T-helper 2 cell treated with Interferon-gamma antibody and Interleukin-4, amounts not matched to agents 5 μg/mL and 100 μg/mL, for 36 hours (primary cell): ENCODE measurements at regions not wholly inside any gene's neighbourhood (a gene's known extent, or its start where the extent isn't known, plus 50 kb on each side); places are given as distances from the start of the nearest gene placed in this dataset.
"Not testable (repeated sequence)": the region's sequence is repeated elsewhere in the genome, so short reads cannot be mapped to it uniquely, and the experiment has no call there.

Experiments
- DNase-seq: peaks from one replicate; pipeline ENCODE4 v3.0.0; 2021; ENCODE audit warnings: low spot score
- H3K27ac Mint-ChIP-seq: one replicate; pipeline ENCODE4 v1.8.0; 2021; ENCODE audit warnings: mild to moderate bottlenecking, mixed read lengths
- H3K27me3 Mint-ChIP-seq: one replicate; pipeline ENCODE4 v1.8.0; 2021; ENCODE audit warnings: low read depth, mixed read lengths
- H3K36me3 Mint-ChIP-seq: one replicate; pipeline ENCODE4 v1.8.0; 2021; ENCODE audit warnings: low read depth, mixed read lengths
- H3K4me1 Mint-ChIP-seq: one replicate; pipeline ENCODE4 v1.8.0; 2021; ENCODE audit warnings: low read depth, mixed read lengths
- H3K4me3 Mint-ChIP-seq: one replicate; pipeline ENCODE4 v1.8.0; 2022; ENCODE audit warnings: mild to moderate bottlenecking, moderate library complexity, mixed read lengths
- H3K9me3 Mint-ChIP-seq: one replicate; pipeline ENCODE4 v1.8.0; 2021; ENCODE audit warnings: mixed read lengths

DNA sequence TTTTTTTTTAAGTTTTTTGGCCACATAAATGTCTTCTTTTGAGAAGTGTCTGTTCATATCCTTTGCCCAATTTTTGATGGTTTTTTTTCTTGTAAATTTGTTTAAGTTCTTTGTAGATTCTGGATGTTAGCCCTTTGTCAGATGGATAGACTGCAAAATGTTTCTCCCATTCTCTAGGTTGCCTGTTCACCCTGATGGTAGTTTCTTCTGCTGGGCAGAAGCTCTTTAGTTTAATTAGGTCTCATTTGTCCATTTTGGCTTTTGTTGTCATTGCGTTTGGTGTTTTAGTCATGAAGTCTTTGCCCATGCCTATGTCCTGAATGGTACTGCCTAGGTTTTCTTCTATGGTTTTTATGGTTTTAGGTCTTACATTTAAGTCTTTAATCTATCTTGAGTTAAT is 320.9 kb upstream of the SETBP1 start:
- not testable (repeated sequence) for H3K4me1 Mint-ChIP-seq, H3K9me3 Mint-ChIP-seq, H3K4me3 Mint-ChIP-seq, H3K27me3 Mint-ChIP-seq, DNase-seq, H3K27ac Mint-ChIP-seq, H3K36me3 Mint-ChIP-seq

DNA sequence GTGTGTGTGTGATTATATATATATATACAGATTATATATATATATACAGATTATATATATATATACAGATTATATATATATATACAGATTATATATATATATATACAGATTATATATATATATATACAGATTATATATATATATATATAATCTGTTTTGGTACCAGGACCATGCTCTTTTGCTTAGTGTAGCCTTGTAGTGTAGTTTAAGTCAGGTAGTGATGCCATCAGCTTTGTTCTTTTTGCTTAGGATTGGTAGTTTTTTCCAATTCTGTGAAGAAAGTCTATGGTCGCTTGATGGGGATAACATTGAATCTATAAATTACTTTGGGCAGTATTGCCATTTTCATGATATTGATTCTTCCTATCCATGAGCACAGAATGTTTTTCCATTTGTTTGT is 318.5 kb upstream of the SETBP1 start:
- not testable (repeated sequence) for H3K36me3 Mint-ChIP-seq, H3K27me3 Mint-ChIP-seq, H3K4me1 Mint-ChIP-seq, H3K9me3 Mint-ChIP-seq, DNase-seq, H3K27ac Mint-ChIP-seq, H3K4me3 Mint-ChIP-seq

DNA sequence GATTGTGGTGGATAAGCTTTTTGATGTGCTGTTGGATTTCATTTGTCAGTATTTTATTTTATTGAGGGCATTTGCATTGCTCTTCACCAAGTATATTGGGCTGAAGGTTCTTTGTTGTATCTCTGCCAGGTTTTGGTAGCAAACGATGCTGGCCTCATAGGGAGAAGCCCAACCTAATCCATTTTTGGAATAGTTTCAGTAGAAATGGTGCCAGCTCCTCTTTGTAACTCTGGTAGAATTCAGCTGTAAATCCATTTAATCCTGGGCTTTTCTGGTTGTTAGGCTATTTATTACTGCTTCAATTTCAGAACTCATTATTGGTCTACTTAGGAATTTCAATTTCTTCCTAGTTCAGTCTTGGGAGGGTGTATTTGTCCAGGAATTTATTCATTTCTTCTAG is 309.8 kb upstream of the SETBP1 start:
- Mint-ChIP-seq H3K9me3 (peaks cover 38% of the 10 kb centered on the region), H3K4me1 (no peaks in the 10 kb centered on the region), H3K27ac (no peak overlapping the region), H3K4me3 (no peak overlapping the region), H3K36me3 (no peaks in the 10 kb centered on the region), H3K27me3 (no peaks in the 10 kb centered on the region)
- no peak for DNase-seq

GRCh38 chr18:44374966-44375365 is 305.7 kb upstream of the SETBP1 start:
- Mint-ChIP-seq H3K9me3 (peaks cover 36% of the 10 kb centered on the region), H3K4me3 (no peak overlapping the region), H3K4me1 (no peaks in the 10 kb centered on the region), H3K36me3 (no peaks in the 10 kb centered on the region), H3K27me3 (no peaks in the 10 kb centered on the region), H3K27ac (no peak overlapping the region)
- DNase-seq: no peak

DNA sequence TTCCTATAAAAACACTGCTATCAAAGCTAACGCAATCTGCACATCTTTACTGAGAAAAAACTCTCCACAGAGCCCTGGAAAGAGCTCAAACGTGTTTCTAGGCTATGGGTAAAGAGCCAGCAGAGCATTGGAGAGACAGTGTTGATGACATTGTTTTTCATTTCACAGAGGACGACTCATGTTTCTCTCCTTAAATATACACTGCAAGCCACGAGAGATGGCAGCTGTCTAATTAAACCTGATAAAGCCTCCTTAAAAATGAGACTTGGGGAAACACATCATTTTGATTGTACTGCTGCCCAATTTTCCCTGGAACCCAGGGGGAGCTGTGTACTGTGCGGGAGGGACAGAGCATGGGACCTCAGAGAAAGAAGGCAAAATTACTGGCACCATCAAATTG is 294.3 kb upstream of the SETBP1 start:
- Mint-ChIP-seq H3K36me3 (no peaks in the 10 kb centered on the region), H3K9me3 (no peaks in the 10 kb centered on the region), H3K27ac (no peak overlapping the region), H3K4me1 (no peaks in the 10 kb centered on the region), H3K27me3 (no peaks in the 10 kb centered on the region), H3K4me3 (no peak overlapping the region)
- DNase-seq: no peak

GRCh38 chr18:44388329-44388728 is 292.4 kb upstream of the SETBP1 start:
- no peaks in the 10 kb centered on the region for H3K27me3 Mint-ChIP-seq
- H3K9me3 Mint-ChIP-seq: peaks cover 3% of the 10 kb centered on the region
- H3K36me3 Mint-ChIP-seq: no peaks in the 10 kb centered on the region
- H3K4me3 Mint-ChIP-seq: no peak overlapping the region
- H3K27ac Mint-ChIP-seq: no peak overlapping the region
- H3K4me1 Mint-ChIP-seq: no peaks in the 10 kb centered on the region
- DNase-seq: no peak

DNA sequence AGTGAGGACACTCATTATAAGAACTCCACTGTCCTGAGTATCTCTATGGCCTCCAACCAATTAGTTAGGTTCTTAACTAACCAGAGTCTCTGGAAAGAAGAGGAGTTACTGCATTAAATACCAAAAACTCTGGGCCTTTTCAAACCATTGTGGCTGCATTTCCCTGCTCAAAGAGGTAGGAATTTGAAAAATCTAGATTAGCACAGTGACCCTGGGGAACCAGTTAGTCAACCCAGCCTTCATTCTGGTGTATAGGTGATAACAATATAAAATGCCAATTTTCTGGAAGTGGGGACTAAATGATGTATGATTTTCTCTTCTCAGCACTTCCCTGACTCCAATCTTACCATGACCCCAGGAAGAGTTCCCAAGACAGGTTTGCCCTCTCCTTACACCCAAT is 287.8 kb upstream of the SETBP1 start:
- no peak for DNase-seq
- H3K4me3 Mint-ChIP-seq: no peak overlapping the region
- H3K4me1 Mint-ChIP-seq: no peaks in the 10 kb centered on the region
- H3K36me3 Mint-ChIP-seq: no peaks in the 10 kb centered on the region
- no peaks in the 10 kb centered on the region for H3K27me3 Mint-ChIP-seq
- peaks cover 4% of the 10 kb centered on the region for H3K9me3 Mint-ChIP-seq
- no peak overlapping the region for H3K27ac Mint-ChIP-seq

GRCh38 chr18:44393406-44393805 is 287.3 kb upstream of the SETBP1 start:
- Mint-ChIP-seq H3K4me3 (no peak overlapping the region), H3K9me3 (peaks cover 4% of the 10 kb centered on the region), H3K27ac (no peak overlapping the region), H3K36me3 (no peaks in the 10 kb centered on the region), H3K27me3 (no peaks in the 10 kb centered on the region), H3K4me1 (no peaks in the 10 kb centered on the region)
- DNase-seq: no peak

- Mint-ChIP-seq H3K27ac (no peak overlapping the region), H3K27me3 (no peaks in the 10 kb centered on the region), H3K9me3 (peaks cover 4% of the 10 kb centered on the region), H3K4me1 (no peaks in the 10 kb centered on the region), H3K4me3 (no peak overlapping the region), H3K36me3 (no peaks in the 10 kb centered on the region)
- DNase-seq: no peak
Observed at GRCh38 chr18:44396550-44396949, 284.1 kb upstream of the SETBP1 start.

- H3K27ac Mint-ChIP-seq: no peak overlapping the region
- no peak overlapping the region for H3K4me3 Mint-ChIP-seq
- DNase-seq: no peak
- H3K36me3 Mint-ChIP-seq: no peaks in the 10 kb centered on the region
- no peaks in the 10 kb centered on the region for H3K27me3 Mint-ChIP-seq
- H3K4me1 Mint-ChIP-seq: no peaks in the 10 kb centered on the region
- no peaks in the 10 kb centered on the region for H3K9me3 Mint-ChIP-seq
Observed at GRCh38 chr18:44409071-44409470, 271.6 kb upstream of the SETBP1 start.

- H3K4me1 Mint-ChIP-seq: no peaks in the 10 kb centered on the region
- H3K9me3 Mint-ChIP-seq: no peaks in the 10 kb centered on the region
- no peak for DNase-seq
- no peaks in the 10 kb centered on the region for H3K36me3 Mint-ChIP-seq
- no peak overlapping the region for H3K4me3 Mint-ChIP-seq
- no peak overlapping the region for H3K27ac Mint-ChIP-seq
- H3K27me3 Mint-ChIP-seq: no peaks in the 10 kb centered on the region
Observed at GRCh38 chr18:44409515-44409914, 271.2 kb upstream of the SETBP1 start.

DNA sequence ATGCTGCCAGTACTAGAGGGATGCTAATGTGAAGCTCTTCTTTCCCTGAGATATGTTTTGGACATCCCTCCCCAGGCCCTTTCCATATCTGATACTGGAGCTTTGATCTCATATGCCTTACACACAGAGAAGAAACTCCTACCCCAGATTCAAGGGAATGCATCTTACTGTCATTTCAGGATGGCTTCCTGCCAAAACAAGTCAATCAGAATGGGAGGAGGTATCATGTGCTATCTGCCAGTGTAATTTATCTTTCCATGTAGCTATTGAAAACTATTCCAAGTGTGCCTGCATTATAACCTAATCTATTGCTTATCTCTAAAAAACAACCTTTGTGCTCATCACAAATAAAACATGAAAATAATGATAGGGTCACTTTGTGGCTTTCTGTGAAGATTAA is 269.9 kb upstream of the SETBP1 start:
- Mint-ChIP-seq H3K27ac (no peak overlapping the region), H3K9me3 (no peaks in the 10 kb centered on the region), H3K36me3 (no peaks in the 10 kb centered on the region), H3K4me1 (no peaks in the 10 kb centered on the region), H3K4me3 (no peak overlapping the region), H3K27me3 (no peaks in the 10 kb centered on the region)
- no peak for DNase-seq

GRCh38 chr18:44411262-44411905 is 269.3 kb upstream of the SETBP1 start:
- Mint-ChIP-seq H3K36me3 (no peaks in the 10 kb centered on the region), H3K27me3 (no peaks in the 10 kb centered on the region), H3K27ac (no peak overlapping the region), H3K9me3 (no peaks in the 10 kb centered on the region), H3K4me1 (no peaks in the 10 kb centered on the region), H3K4me3 (no peak overlapping the region)
- no peak for DNase-seq

DNA sequence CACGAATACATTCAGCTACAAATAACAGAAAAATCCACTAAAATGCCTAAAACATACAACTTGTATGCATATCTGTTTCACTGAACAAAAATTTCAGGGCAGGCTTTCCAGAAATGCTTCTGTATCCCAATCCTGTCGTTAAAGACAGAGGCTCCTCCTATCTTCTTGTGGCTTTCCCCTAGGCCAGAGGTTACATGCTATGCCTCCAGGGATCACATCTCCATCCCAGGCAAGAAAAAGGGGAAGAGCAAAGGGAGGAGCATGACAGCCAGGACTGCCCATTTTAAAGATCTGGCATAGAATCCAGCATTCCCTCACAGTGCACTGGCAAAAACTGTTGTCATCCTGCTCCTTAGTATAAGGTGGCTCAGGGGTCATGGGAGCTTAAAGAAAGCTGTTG is 268.7 kb upstream of the SETBP1 start:
- H3K27ac Mint-ChIP-seq: no peak overlapping the region
- no peak overlapping the region for H3K4me3 Mint-ChIP-seq
- H3K9me3 Mint-ChIP-seq: no peaks in the 10 kb centered on the region
- no peaks in the 10 kb centered on the region for H3K36me3 Mint-ChIP-seq
- H3K27me3 Mint-ChIP-seq: no peaks in the 10 kb centered on the region
- no peak for DNase-seq
- no peaks in the 10 kb centered on the region for H3K4me1 Mint-ChIP-seq

DNA sequence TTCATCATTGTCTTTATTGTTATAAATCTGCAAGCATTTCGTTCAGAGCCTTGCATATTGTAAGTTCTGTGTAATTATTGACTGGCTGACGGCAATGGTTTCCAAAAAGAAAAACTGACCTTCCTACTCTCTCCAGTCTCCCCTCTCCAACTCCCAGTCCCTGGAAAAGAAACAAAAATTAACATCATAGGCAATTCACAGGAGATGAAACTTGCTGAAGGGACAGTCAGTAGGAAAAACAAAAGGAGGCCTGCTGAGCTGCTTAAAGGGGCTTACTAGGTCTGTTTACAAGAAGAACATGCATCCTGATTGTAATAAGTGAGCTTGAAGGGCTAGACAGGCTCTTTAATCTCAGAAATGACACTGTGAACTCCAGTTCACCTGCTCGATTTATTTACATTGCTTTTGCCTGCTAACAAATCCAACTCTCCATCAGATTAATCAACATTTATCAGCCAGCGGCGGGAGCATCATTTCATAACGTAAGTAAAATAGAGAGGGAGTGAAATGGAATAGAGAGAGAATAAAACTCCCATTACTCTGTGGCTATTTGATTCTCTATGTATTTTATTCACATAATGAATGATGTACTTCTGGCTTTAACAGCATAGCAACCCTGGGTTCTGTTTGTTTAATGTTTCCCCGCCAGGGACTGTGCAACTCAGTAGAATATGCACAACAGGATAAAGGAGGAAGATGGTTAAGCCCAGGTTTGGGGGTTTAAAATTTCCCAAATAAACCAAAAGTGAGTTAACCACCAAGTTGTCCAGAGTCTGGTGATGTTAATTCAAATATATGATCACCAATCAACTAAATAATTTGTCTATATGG is 256.7 kb upstream of the SETBP1 start:
- no peaks in the 10 kb centered on the region for H3K4me1 Mint-ChIP-seq
- H3K9me3 Mint-ChIP-seq: peaks cover 19% of the 10 kb centered on the region
- DNase-seq: no peak
- H3K4me3 Mint-ChIP-seq: no peak overlapping the region
- no peaks in the 10 kb centered on the region for H3K36me3 Mint-ChIP-seq
- no peak overlapping the region for H3K27ac Mint-ChIP-seq
- H3K27me3 Mint-ChIP-seq: no peaks in the 10 kb centered on the region
